ENCODE measurements at regions not wholly inside any gene's neighbourhood (a gene's known extent, or its start where the extent isn't known, plus 50 kb on each side); places are given as distances from the start of the nearest gene placed in this dataset.
"Not testable (repeated sequence)": the region's sequence is repeated elsewhere in the genome, so short reads cannot be mapped to it uniquely, and the experiment has no call there.

GRCh38 chr10:21343087-21343486 is 182.4 kb downstream of the SKIDA1 start:
- DNase-seq (ENCODE audit: low spot score), result no peak
- TF ChIP-seq CTCF (IDR thresholded peaks at IDR 0.05; ENCODE audit: extremely low read depth, missing control alignments), result no peak

- DNase-seq (ENCODE audit: low spot score), result not testable (repeated sequence)
These were observed 183.0 kb downstream of the SKIDA1 start for GRCh38 chr10:21342499-21342898.

GRCh38 chr10:21340331-21340730 is 185.2 kb downstream of the SKIDA1 start:
- TF ChIP-seq CTCF (IDR thresholded peaks at IDR 0.05; ENCODE audit: extremely low read depth, missing control alignments), result no peak
- no peak for DNase-seq (ENCODE audit: low spot score)

GRCh38 chr10:21337171-21337792 is 188.2 kb downstream of the SKIDA1 start:
- DNase-seq (ENCODE audit: low spot score), result no peak
- no peak for TF ChIP-seq CTCF (IDR thresholded peaks at IDR 0.05; ENCODE audit: extremely low read depth, missing control alignments)

- DNase-seq (ENCODE audit: low spot score), result no peak
- no peak for TF ChIP-seq CTCF (IDR thresholded peaks at IDR 0.05; ENCODE audit: extremely low read depth, missing control alignments)
These were observed 188.9 kb downstream of the SKIDA1 start for GRCh38 chr10:21336476-21337170.

- DNase-seq (ENCODE audit: low spot score), result no peak
These were observed 190.4 kb downstream of the SKIDA1 start for GRCh38 chr10:21334891-21335696.

GRCh38 chr10:21330628-21331020 is 194.9 kb downstream of the SKIDA1 start:
- no peak for TF ChIP-seq CTCF (IDR thresholded peaks at IDR 0.05; ENCODE audit: extremely low read depth, missing control alignments)
- no peak for DNase-seq (ENCODE audit: low spot score)

More at GRCh38 chr10:21334891-21335696, 190.4 kb downstream of the SKIDA1 start:
- TF ChIP-seq CTCF (IDR thresholded peaks at IDR 0.05; ENCODE audit: extremely low read depth, missing control alignments), result no peak

Data from GM20000 (cell line).